ENCODE measurements at regions not wholly inside any gene's neighbourhood (a gene's known extent, or its start where the extent isn't known, plus 50 kb on each side); places are given as distances from the start of the nearest gene placed in this dataset.

DNA sequence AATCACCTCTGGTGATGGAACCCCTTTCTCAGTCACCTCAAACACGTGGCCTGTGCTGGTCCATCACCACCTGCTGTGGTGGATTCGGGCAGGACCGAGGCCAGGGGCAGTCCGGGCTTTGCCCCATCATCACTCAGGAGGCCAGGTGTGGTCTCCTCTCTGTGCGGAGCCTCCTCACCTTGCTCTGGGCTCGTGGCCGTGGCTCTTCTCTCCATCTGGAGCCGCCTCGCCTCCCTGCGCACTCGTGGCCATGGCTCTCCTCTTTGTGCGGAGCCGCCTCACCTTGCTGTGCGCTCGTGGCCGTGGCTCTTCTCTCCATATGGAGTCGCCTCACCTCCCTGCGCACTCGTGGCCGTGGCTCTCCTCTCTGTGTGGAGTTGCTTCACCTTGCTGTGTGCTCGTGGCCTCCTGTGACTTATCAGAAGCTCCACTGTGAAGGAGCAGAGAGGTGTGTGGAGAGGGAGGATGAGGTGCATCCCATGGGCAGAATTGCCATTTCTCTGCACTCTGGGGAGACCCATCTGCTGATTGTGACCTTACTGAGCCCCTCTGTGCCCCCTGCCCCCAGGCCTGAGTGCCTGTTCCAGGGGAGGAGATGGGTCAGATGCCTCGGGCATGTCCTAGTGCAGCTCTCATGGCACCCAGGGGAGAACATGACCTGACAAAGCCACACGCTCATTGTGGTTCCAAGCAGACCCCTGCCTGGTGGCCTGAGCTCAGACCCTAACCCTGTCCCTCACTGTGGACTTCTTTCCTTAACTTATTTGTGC lies 276.6 kb upstream of the IRX2 start:
- H3K4me1 ChIP-seq (ENCODE audit: control insufficient read depth in 1 of 2, low read depth in 2 of 2) = no peaks in the 10 kb centered on the region
- ATAC-seq (ENCODE audit: insufficient number of reproducible peaks, low FRiP score, low read depth) (no peak), DNase-seq (ENCODE audit: low spot score) (no peak)
- no peak overlapping the region for H3K27ac ChIP-seq
- no peaks in the 10 kb centered on the region for H3K27me3 ChIP-seq (replicated peaks; ENCODE audit: insufficient read depth)
- no peak overlapping the region for H3K4me3 ChIP-seq
- no peaks in the 10 kb centered on the region for H3K9me3 ChIP-seq
- H3K36me3 ChIP-seq = no peaks in the 10 kb centered on the region
- TF ChIP-seq, protein P1, sequence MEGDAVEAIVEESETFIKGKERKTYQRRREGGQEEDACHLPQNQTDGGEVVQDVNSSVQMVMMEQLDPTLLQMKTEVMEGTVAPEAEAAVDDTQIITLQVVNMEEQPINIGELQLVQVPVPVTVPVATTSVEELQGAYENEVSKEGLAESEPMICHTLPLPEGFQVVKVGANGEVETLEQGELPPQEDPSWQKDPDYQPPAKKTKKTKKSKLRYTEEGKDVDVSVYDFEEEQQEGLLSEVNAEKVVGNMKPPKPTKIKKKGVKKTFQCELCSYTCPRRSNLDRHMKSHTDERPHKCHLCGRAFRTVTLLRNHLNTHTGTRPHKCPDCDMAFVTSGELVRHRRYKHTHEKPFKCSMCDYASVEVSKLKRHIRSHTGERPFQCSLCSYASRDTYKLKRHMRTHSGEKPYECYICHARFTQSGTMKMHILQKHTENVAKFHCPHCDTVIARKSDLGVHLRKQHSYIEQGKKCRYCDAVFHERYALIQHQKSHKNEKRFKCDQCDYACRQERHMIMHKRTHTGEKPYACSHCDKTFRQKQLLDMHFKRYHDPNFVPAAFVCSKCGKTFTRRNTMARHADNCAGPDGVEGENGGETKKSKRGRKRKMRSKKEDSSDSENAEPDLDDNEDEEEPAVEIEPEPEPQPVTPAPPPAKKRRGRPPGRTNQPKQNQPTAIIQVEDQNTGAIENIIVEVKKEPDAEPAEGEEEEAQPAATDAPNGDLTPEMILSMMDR (IDR thresholded peaks at IDR 0.05) = no peak

DNA sequence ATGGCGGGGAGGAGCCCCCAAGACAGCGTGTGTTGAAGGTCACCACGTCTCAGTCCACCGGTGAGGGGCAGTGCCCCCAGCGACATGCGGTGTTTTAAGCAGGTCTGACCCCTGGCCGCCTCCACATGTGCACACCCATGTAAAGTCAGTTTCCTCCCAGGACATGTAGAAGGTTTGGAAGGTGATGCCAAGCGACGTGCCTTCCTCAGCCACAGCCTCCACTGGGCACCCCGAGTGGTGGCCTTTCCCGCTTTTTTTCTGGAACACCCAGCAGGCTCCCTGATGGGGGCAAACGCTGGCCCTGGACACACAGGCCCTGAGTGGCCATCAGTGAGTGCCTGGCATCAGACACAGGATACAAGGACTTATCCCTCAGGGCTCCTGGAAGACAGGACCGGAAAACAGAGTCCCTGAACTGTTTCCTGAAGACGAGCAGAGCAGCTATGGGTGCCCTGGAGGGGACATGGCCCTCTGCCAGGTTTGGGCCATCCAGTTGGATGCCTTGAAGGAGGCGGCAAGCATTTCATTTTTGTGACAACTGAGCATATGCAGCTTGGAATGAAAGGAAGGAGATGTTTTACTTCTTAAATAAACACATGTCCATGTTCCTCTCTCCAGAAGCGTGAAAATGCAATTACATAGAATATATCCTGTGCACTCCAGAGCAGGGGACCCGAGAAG lies 275.8 kb upstream of the IRX2 start:
- no peaks in the 10 kb centered on the region for H3K27me3 ChIP-seq (replicated peaks; ENCODE audit: insufficient read depth)
- DNase-seq (ENCODE audit: low spot score) = no peak
- H3K36me3 ChIP-seq = no peaks in the 10 kb centered on the region
- no peak overlapping the region for H3K4me3 ChIP-seq
- no peak overlapping the region for H3K27ac ChIP-seq
- H3K9me3 ChIP-seq = no peaks in the 10 kb centered on the region
- no peaks in the 10 kb centered on the region for H3K4me1 ChIP-seq (ENCODE audit: control insufficient read depth in 1 of 2, low read depth in 2 of 2)
- ATAC-seq (ENCODE audit: insufficient number of reproducible peaks, low FRiP score, low read depth) = no peak
- TF ChIP-seq, protein P1 (IDR thresholded peaks at IDR 0.05) = no peak

DNA sequence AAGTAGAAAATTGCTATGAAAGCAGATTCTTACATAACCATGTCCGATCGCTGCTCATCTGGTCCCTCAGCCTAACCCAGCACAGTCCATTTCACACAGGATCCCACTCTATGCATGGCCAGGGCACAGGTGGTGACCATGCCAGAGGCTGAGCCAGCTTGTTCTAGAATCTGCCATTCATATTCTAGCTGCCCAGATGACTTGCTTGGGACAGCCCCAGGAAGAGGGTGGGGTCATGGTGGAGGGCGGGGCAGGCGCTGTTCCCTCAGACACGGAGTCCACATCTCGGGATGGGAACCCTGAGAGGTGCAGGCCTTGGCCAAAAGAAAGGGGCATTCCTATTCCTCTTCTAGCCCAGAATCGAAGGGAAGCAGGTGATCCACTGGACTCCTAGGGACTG lies 275.2 kb upstream of the IRX2 start:
- no peak for DNase-seq (ENCODE audit: low spot score)
- H3K4me3 ChIP-seq = no peak overlapping the region
- TF ChIP-seq, protein P1 (IDR thresholded peaks at IDR 0.05) = no peak

DNA sequence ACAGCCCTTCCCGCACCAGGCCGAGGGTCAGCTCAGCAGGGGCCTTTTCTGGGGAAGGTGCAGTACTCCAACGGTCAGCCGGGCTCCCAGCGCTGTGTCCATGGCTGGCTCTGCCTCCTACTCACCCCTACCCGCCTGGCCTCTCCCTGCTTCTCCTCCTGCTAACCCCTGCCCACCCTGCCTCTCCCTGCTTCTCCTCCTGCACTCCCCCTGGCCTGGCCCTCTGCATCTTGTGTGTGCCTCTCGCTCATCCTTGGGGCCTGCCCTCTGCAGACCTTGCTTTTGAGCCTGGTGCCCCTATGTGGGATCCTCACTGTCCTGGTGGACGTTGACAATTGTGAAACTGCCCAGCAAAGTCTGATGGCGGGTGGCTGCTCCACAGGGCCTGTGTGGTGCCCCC lies 274.6 kb upstream of the IRX2 start:
- no peak for DNase-seq (ENCODE audit: low spot score)
- no peaks in the 10 kb centered on the region for H3K27me3 ChIP-seq (replicated peaks; ENCODE audit: insufficient read depth)
- H3K36me3 ChIP-seq = no peaks in the 10 kb centered on the region
- H3K4me1 ChIP-seq (ENCODE audit: control insufficient read depth in 1 of 2, low read depth in 2 of 2) = no peaks in the 10 kb centered on the region
- H3K27ac ChIP-seq = no peak overlapping the region
- no peaks in the 10 kb centered on the region for H3K9me3 ChIP-seq
- TF ChIP-seq, protein P1 (IDR thresholded peaks at IDR 0.05) = no peak
- H3K4me3 ChIP-seq = no peak overlapping the region
- ATAC-seq (ENCODE audit: insufficient number of reproducible peaks, low FRiP score, low read depth) = no peak

More for the DNA sequence above, 275.2 kb upstream of the IRX2 start:
- Histone ChIP-seq H3K9me3 (no peaks in the 10 kb centered on the region), H3K27ac (no peak overlapping the region), H3K27me3 (replicated peaks; ENCODE audit: insufficient read depth) (no peaks in the 10 kb centered on the region), H3K36me3 (no peaks in the 10 kb centered on the region), H3K4me1 (ENCODE audit: control insufficient read depth in 1 of 2, low read depth in 2 of 2) (no peaks in the 10 kb centered on the region)
- ATAC-seq (ENCODE audit: insufficient number of reproducible peaks, low FRiP score, low read depth) = no peak

DNA sequence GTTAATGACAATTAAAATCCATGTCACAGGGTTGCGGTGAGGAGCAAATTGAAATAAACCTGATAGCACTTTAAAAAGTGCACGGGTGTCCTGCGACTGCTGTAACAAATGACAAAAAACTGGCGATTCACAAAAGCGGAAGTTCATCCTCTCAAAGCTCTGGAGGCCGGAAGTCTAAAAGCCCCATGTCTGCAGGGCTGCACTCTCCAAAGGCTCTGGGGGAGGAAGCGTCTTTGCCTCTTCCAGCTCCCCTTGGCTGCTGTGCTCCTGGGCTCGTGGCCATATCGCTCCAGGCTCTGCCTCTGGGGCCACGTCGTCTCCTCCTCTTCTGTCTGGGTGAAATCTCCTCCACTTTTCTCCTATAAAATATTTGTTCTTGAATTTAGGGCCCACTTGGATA lies 273.9 kb upstream of the IRX2 start:
- no peak for ATAC-seq (ENCODE audit: insufficient number of reproducible peaks, low FRiP score, low read depth)

More for the DNA sequence above, 273.9 kb upstream of the IRX2 start:
- no peaks in the 10 kb centered on the region for H3K9me3 ChIP-seq
- no peaks in the 10 kb centered on the region for H3K36me3 ChIP-seq
- H3K27ac ChIP-seq = no peak overlapping the region
- DNase-seq (ENCODE audit: low spot score) = no peak
- no peaks in the 10 kb centered on the region for H3K27me3 ChIP-seq (replicated peaks; ENCODE audit: insufficient read depth)
- H3K4me1 ChIP-seq (ENCODE audit: control insufficient read depth in 1 of 2, low read depth in 2 of 2) = no peaks in the 10 kb centered on the region
- TF ChIP-seq, protein P1 (IDR thresholded peaks at IDR 0.05) = no peak
- H3K4me3 ChIP-seq = no peak overlapping the region
